Lower lobe of right lung (tissue), 2 donors: ENCODE measurements at regions not wholly inside any gene's neighbourhood (a gene's known extent, or its start where the extent isn't known, plus 50 kb on each side); places are given as distances from the start of the nearest gene placed in this dataset.
A peak's percentile ranks its signal among the peaks of the same experiment; 100 is the strongest.

ENCODE experiments used
- ATAC-seq, 2 donors: fragments of 200-7000 bp; cut with Tn5 transposase; one replicate each; pipeline ENCODE4 v1.9.1; 2020 to 2022; ENCODE audit warnings: mild to moderate bottlenecking in 2 of 2, moderate library complexity in 2 of 2
- DNase-seq: peaks from one replicate; pipeline ENCODE4 v3.0.0-alpha.2; 2020
- H3K27ac ChIP-seq: fragments of 200-600 bp; one replicate; pipeline ENCODE4 v1.8.0; 2022
- H3K27me3 ChIP-seq: fragments of 200-600 bp; one replicate; pipeline ENCODE4 v1.8.0; 2022; ENCODE audit warnings: low read depth
- H3K36me3 ChIP-seq: fragments of 200-600 bp; one replicate; pipeline ENCODE4 v1.8.0; 2022; ENCODE audit warnings: mild to moderate bottlenecking
- H3K4me1 ChIP-seq: fragments of 200-600 bp; one replicate; pipeline ENCODE4 v1.8.0; 2022
- H3K4me3 ChIP-seq: fragments of 200-600 bp; one replicate; pipeline ENCODE4 v1.8.0; 2022; ENCODE audit warnings: mild to moderate bottlenecking
- H3K9me3 ChIP-seq: fragments of 200-600 bp; one replicate; pipeline ENCODE4 v1.8.0; 2022
- intact Hi-C: fragments of 100-400 bp; cut with DNase I; formaldehyde crosslinking; loops from one replicate; pipeline ENCODE4 v1.11.0; 2022
- TF ChIP-seq, protein P1 (sequence below): fragments of 200-600 bp; IDR thresholded peaks from one replicate; pipeline ENCODE4 v1.8.0; 2022; ENCODE audit warnings: antibody characterized with exemption, mild to moderate bottlenecking
- donor health status: DM: no; HTN: yes; CAD: no; lungs with severe emphysema.

DNA sequence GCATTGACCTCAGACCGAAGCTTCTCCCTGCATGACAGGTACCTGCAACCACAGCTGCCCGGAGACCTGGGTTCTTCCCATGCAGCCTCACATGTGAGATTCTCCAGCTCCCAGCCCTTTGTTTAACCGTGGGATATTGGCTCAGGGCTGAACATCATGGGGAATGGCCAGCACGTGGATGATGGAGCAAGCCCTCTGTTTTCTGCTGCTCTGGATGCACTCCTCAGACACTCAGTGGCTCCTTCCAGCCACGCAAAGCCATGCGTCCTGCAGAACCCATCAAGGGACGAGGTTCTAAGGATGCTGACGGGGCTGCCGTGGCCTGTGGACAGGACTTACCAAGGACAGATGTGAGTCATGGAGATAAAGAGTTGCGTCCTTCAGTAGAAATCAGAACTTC lies 639.1 kb downstream of the BRD1 start:
- Histone ChIP-seq H3K36me3 (no peaks in the 10 kb centered on the region), H3K4me1 (peaks cover 6% of the 10 kb centered on the region), H3K27me3 (peaks cover 15% of the 10 kb centered on the region), H3K27ac (no peak overlapping the region), H3K9me3 (no peaks in the 10 kb centered on the region), H3K4me3 (no peak overlapping the region)
- intact Hi-C loops = no loop called here
- ATAC-seq (no peak), DNase-seq (peak; percentile 18)
- TF ChIP-seq, protein P1, sequence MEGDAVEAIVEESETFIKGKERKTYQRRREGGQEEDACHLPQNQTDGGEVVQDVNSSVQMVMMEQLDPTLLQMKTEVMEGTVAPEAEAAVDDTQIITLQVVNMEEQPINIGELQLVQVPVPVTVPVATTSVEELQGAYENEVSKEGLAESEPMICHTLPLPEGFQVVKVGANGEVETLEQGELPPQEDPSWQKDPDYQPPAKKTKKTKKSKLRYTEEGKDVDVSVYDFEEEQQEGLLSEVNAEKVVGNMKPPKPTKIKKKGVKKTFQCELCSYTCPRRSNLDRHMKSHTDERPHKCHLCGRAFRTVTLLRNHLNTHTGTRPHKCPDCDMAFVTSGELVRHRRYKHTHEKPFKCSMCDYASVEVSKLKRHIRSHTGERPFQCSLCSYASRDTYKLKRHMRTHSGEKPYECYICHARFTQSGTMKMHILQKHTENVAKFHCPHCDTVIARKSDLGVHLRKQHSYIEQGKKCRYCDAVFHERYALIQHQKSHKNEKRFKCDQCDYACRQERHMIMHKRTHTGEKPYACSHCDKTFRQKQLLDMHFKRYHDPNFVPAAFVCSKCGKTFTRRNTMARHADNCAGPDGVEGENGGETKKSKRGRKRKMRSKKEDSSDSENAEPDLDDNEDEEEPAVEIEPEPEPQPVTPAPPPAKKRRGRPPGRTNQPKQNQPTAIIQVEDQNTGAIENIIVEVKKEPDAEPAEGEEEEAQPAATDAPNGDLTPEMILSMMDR = no peak

DNA sequence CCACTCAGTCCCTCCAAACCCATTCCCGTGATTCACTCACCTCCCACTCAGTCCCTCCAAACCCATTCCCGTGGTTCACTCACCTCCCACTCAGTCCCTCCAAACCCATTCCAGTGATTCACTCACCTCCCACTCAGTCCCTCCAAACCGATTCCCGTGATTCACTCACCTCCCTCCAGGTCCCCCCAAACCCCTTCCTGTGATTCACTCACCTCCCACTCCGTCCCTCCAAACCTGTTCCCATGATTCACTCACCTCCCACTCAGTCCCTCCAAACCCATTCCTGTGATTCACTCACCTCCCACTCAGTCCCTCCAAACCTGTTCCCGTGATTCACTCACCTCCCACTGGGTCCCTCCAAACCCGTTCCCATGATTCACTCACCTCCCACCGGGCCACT lies 639.6 kb downstream of the BRD1 start:
- Histone ChIP-seq H3K4me1 (peaks cover 6% of the 10 kb centered on the region), H3K27ac (no peak overlapping the region), H3K36me3 (no peaks in the 10 kb centered on the region), H3K4me3 (no peak overlapping the region), H3K9me3 (no peaks in the 10 kb centered on the region), H3K27me3 (peaks cover 20% of the 10 kb centered on the region)
- intact Hi-C loops = no loop called here
- TF ChIP-seq, protein P1 = no peak
- ATAC-seq (no peak), DNase-seq (no peak)

DNA sequence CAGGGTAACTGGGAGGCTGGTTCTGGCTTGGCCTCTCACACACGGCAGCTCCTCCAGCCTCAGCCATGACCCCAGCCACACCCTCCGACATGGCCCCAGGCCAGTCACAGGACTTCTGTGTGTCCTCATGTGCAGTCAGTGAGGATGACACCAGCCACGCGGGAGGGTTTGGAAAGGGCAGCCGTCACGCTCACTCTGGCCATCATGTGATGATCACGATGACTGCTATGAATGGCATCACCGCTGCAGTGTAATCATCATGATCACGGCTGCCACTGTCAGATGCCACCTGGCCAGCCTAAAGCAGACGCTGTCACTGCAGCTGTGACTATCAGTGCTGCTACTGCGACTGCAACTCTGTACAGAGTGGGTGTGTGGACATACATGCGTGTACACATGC lies 640.9 kb downstream of the BRD1 start:
- intact Hi-C loops = no loop called here
- Histone ChIP-seq H3K36me3 (no peaks in the 10 kb centered on the region), H3K9me3 (no peaks in the 10 kb centered on the region), H3K4me3 (no peak overlapping the region), H3K27ac (no peak overlapping the region), H3K27me3 (peaks cover 22% of the 10 kb centered on the region), H3K4me1 (no peaks in the 10 kb centered on the region)
- no peak for ATAC-seq
- TF ChIP-seq, protein P1 = no peak
- peak; percentile 15 for DNase-seq

DNA sequence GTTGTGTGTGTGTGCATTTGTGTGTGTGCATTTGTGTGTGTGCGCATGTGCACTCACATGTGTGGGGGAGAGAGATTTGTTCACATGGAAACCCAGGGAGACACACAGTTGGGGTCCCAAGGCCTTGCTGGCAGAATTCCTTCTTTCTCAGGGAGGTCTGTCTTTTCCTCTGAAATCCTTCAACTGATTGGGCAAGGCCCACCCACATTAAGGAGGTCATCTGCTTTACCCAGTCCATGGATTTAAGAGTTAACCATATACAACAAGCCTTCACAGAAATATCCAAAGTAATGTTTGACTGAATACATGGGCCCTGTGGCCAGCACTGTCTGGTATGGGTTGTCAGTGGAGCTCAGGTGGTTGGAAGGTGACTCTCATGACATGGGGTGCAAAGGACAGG lies 641.4 kb downstream of the BRD1 start:
- no peak for ATAC-seq

DNA sequence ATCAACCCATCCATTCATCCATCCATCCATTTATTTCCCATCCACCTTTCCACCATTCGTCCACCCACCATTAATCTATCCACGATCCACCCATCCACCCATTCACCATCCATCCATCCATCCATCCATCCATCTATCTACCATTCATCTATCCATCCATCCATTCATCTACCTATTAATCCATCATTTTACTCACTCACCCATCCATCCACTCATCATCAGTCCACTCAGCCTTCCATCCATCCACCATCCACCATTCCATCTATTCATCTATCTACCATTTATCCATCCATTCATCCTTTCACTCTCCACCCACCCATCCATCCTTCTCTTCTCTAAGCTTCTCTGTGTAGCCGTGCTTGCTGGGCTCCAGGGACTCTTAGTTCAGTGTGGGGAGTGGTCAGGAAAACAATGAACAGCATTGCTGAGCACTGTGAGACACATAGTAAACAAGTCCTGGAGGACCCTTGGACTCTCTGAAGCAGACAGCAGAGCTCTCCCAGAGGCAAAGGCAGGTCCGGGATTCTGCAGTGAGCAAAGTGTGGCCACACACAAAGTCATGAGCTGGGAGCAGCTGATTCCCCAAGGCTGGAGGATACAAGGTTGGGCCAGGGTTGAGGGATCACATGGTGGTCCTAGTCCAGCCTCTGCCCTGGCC lies 642.2 kb downstream of the BRD1 start:
- ATAC-seq (no peak), DNase-seq (peak; percentile 6)
- TF ChIP-seq, protein P1 = no peak
- H3K4me3 ChIP-seq = no peak overlapping the region
- H3K4me1 ChIP-seq = no peaks in the 10 kb centered on the region
- no peak overlapping the region for H3K27ac ChIP-seq
- H3K36me3 ChIP-seq = no peaks in the 10 kb centered on the region
- intact Hi-C loops = no loop called here
- no peaks in the 10 kb centered on the region for H3K9me3 ChIP-seq
- H3K27me3 ChIP-seq = peaks cover 28% of the 10 kb centered on the region

More for the DNA sequence above, 641.4 kb downstream of the BRD1 start:
- intact Hi-C loops = no loop called here
- Histone ChIP-seq H3K9me3 (no peaks in the 10 kb centered on the region), H3K36me3 (no peaks in the 10 kb centered on the region), H3K27ac (no peak overlapping the region), H3K4me3 (no peak overlapping the region), H3K27me3 (peaks cover 27% of the 10 kb centered on the region), H3K4me1 (no peaks in the 10 kb centered on the region)
- TF ChIP-seq, protein P1 = no peak
- DNase-seq = no peak
